ENCODE measurements at regions not wholly inside any gene's neighbourhood (a gene's known extent, or its start where the extent isn't known, plus 50 kb on each side); places are given as distances from the start of the nearest gene placed in this dataset.

DNA sequence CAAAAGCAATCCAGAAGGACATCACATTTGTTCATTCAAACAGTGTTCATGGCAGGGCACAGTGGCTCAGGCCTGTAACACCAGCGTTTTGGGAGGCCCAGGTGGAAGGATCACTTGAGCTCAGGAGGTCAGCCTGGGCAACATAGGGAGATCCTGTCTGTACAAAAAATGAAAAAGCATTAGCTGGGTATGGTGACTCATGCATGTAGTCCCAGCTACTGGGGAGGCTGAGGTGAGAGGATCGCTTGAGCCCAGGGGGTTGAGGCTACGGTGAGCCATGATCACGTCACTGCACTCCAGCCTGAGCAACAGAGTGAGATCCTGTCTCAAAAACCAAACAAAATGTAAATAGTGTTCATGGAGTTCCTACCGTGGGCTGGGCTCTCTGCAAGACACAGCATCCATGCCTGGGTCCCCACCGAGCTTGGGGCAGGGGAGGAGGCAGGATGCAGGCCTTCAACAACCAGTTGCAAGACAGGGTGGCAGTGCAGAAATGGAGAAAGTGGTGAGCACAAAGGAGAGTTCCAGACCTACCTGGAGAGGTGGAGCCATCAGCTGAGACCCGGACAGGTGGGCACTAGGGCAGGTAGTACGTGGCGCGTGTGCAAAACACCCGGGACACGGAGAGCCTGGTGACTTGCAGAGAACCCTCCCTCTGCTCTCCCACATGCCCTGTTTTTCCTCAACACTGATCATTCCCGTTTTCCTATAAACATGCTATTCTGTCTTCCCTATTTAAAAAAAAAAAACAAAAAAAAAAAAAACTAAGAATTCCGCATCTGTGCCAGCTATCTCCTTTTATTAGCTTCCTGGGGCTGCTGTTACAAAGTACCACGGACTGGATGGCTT, 138.9 kb downstream of the TOMM20 start:
- no peak for DNase-seq (ENCODE audit: low read depth, low spot score)

DNA sequence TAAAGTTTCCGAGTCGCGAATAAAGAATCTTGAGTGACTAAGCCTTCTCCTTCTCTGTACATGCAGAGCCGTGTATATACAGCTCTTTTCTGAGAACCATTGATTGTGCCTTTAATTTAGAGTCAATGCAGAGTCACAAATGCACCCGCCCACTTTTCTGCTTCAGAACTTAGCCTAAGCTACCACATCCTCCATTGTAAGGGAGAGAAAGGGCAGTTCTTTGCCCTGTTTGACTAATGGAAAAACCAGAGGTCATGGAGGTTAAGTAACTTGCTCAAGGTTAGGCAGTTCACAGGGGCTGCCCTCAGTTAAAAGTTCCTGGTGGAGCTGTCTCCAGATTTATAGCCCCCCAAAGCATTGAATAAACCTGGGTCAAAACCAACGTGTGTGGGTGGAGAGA, 139.6 kb downstream of the TOMM20 start:
- no peak for DNase-seq (ENCODE audit: low read depth, low spot score)

DNA sequence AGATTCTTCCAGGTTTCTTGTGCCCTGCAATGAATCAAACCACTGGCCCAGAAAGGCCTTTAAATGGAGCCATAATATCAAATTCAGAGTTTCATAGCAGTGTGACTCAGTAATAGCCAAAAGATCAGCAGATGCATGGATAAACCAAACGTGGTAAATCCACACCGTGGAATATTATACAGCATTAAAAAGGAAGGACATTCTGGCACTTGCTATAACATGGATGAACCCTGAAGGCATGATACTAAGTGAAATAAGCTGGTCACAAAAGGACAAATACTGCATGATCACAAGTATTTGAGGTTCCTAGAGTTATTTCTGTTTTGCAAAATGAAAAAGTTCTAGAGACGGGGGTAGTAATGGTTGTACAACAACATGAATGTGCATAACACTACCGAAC, 140.1 kb downstream of the TOMM20 start:
- no peak for DNase-seq (ENCODE audit: low read depth, low spot score)

DNA sequence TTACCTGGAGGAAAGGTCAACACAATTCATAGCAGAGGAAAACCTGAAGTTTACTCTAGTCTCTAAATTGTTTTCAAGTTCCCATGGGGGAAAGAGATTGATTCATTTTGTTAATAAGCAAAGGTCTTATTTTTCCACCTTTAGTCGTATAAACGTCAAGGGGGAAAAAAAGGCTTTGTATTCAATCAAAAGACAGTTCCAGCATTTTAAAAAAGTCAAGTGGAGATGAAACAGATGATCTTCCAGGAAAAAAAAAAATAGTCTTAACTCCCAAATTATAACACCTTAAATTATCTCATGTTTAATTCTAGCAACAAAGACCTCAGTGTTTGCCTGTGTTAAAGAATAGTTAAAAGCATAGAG, 140.5 kb downstream of the TOMM20 start:
- DNase-seq (ENCODE audit: low read depth, low spot score) = no peak

DNA sequence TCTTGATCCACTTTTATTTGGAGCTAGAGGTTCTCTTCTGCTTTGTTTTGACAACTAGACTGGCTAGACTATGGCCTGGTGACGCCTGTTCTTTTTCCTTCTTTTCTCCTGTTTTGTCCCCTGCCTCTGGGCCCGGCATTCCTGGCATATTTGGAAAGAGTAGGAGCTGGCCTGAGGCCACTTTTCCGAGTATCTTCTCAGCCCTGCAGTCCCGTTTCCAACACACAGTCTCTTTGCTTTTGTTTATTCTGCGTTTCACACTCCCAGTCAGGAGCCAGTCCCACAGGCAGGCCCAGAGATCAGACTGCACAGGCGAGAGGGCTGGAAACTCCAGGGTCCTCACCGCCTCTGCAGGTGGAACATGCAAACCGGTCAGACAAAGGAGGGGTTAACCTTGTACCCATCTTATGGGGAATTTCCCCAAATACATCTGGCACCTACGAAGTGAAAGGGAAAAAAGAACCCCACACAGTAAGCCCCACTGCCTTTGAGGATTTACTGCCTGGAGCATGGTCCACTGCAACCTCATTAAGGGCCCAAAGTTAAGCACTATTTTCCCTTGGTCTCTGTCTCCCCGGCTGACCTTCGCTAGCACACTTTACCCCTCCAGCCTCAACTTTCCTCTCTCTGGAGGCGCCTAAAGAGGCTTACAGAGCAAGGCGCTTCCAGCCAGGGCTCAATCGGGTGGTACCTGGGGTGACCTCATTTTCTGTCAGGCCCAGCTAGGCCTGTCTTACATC, 141.1 kb downstream of the TOMM20 start:
- DNase-seq (ENCODE audit: low read depth, low spot score) = peak; percentile 98

DNA sequence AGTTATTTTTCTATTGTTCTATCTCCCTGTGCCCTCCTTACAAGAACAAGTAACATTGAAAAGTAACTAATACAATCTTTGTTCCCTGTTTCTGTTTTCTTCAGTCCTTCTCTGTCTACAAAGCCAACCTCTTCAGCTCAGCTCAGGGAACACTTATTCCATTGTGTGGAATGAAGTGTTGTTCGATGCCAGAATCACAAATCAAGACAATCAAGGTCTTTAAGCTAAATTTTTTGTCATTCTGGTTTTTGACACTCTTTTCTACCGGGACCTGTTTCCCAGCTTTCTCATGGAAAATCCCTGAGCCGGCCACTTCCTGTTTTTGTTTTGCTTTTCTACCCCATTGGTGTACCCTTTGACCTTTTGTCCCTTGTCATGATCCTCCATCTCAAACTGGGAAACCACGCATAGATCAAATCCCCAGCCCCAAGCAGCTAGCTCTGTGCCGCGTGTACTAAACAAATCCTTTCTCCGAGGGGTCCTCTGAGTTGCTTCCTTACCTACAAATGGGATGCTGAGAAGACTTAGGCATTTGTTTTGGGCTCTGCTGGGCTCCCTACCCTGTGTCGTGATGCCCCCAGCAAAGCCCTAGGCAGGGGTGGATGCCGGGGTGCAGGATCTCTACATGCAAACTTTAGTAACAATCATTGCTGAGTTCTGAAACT, 141.8 kb downstream of the TOMM20 start:
- DNase-seq (ENCODE audit: low read depth, low spot score) = peak; percentile 89

DNA sequence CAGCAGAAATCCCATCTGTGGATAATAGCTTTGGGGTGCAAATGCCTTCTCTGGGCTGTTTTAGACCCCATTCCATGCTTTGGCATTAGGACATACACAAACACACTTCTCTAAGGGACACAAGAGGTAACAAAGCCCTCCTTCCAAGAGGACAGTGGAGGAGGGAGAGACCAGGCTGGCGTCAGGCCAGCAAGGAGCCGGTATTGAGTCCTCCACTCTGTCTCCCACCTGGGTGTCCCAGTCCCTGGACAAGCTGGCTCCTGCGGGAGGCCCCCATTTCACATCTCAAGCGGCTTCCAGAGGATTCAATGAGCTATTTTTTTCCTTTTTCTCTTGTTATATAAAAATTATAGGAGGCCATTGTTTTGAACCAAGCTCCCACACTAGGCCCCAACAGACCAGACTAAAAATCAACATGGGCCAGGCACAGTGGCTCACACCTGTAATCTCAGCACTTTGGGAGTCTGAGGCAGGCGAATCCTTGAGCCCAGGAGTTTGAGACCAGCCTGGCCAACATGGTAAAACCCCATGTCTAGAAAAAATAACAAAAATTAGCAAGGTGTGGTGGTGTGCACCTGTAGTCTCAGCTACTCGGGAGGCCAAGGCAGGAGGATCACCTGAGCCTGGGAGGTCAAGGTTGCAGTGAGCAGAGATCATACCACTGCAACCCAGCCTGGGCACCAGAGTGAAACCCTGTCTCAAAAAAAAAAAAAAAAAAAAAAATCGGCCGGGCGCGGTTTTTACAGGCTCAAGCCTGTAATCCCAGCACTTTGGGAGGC, 142.9 kb downstream of the TOMM20 start:
- no peak for DNase-seq (ENCODE audit: low read depth, low spot score)

DNA sequence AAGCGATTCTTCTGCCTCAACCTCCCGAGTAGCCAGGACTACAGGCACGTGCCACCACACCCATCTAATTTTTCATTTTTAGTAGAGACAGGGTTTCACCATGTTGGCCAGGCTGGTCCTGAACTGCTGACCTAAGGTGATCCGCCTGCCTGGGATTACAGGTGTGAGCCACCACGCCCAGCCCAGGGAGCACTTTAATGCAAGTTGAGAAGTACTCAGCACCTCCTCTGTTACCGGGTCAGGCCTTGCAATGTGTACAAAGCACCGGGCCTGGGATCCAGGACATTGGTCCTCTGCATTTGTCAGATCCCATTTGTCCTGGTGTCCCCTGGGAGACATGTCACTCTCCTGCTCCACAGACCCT, 143.6 kb downstream of the TOMM20 start:
- no peak for DNase-seq (ENCODE audit: low read depth, low spot score)

DNA sequence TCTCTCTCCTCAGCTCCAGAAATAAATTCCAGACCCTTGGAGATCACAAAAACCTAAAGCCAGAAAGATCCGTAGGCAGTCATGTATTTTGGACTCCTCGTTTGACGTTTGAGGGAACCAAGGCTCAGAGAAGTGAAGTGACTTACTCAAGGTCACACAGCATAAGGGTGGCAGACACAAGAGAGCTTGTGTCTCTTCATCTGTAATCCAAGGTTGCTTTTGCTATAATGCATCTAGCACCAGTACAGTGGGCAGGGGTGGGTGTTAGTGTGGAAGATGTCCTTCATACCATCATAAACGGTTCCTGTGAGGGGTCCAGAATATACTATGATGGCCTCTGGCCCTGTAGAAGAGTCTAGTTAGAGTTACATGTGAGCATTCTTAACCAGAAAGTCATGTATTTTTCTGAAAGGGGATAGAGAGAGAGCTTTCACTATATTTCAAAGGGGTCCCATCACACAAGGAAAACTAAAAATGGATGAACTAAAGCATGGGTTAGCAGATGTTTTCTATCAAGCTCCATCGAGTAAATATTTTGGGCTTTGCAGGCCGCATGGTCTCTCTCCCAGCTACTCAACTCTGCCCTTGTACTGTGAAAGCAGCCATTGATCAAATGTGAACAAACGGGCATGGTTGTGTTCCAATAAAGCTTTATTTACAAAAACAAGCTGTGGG, 144.9 kb downstream of the TOMM20 start:
- DNase-seq (ENCODE audit: low read depth, low spot score) = no peak

DNA sequence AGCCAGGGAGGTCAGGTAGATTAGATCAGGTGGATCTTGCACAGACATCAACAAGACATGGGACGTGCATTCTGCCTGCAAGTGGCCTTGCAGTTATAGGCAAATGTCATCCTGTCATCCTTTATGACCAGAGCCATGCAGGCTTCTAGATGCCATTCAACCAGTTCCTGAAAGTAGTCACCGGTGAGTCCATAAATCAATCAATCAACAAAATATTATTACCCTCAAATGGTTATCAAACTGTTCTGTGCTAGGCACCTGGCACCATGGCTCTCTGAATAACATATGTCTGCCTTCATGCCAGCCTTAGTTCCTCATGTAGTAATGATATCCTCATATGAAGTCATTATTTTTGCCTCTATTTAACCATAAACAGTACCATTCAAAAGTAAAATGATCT, 146.9 kb downstream of the TOMM20 start:
- DNase-seq (ENCODE audit: low read depth, low spot score) = no peak

DNA sequence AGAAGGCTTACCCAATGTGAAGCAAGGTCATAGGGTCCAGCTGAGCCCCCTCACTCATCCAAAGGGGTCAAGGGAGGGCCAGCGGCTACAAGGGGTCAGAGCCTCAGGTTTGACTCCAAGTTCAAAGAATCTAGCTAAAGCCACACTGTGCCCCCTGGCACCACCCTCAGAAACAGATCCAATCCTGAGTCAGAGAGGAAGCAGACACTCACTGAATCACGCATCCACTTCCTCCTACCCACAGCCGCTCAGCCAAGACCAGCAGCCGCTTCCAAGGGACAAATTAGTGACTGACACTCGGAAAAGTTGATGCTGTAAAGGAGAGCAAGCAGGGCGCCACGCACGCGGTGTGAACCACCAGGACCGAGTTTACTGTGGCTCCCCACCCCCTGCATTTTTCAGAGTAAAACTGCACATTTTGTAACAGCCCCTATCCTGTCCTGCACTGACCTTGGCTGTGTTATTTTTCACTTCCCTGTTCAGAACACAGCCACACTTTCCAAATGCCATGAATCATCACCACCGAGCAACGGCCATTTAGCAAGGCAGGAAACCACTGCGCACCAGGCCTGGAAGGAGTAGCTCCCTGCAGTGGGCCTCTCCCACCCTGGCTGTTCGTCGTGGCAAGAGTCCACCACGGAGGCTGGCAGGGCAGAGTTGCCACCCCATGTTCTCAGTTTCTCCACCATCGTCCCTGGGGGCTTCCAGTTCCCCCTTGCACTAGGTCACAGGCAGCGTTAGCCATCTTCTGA, 147.8 kb downstream of the TOMM20 start:
- no peak for DNase-seq (ENCODE audit: low read depth, low spot score)

DNA sequence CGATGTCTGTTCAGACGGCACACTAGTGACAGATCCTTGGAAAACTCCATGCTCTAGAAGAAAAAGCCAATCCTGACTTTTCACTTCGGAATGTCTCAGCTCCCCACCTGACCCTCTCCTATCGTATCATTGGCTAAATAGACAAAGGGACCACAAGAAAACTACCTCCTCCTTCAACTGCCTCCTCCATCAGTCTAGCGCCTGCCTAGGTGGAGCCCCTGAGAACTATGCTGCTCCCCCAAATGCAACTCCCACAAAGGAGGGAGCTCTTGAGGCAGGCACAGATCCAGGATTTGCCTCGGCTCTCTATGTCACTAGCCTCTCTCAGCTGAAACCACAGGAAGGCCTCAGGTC, 148.4 kb downstream of the TOMM20 start:
- no peak for DNase-seq (ENCODE audit: low read depth, low spot score)

DNA sequence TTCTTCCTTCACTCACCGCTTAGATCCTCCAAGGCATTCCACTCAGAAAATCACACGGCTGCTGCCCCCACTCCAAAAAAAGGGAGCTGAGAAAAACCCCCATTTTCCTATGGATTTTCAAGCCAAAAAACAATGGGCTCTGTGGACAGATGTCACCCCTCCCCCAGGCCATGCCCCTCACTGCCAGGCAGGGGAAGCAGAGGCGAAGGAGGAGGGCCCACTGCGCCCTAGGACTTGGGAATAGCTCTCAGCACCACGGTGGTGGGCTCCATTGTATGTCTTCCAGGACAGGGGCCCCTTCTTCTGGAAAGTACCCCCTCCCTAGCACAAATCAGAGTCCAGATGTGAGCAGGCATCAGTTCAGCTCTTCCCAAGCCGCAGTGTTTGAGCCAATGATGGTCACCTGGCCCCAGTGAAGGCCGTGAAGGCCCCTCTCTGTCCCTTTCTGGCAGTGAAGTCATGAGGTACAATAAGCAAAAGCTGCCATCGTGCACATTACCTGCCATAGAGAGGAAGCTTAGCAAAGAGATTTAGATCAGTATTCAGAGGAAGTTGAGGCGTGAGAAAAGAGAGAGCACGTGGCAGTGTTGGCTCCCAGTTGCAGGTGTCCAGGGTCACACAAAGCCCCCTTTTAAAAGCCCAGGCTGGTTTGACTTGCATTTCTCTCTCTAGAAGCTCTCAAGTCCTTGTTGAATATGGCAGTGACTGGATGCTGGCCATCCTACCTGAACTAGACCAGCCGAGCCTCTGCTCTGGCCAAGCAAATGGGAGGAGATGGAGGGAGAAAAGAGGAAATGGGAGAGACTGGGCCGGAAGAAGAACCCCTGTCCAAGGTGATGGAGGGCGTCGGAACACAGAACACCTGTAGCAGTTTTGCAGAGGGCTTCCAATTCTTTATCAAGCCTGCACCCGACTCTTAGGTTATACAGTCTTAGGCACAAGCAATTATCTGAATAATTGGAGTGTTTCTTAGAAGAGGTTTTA, 149.0 kb downstream of the TOMM20 start:
- DNase-seq (ENCODE audit: low read depth, low spot score) = no peak

DNA sequence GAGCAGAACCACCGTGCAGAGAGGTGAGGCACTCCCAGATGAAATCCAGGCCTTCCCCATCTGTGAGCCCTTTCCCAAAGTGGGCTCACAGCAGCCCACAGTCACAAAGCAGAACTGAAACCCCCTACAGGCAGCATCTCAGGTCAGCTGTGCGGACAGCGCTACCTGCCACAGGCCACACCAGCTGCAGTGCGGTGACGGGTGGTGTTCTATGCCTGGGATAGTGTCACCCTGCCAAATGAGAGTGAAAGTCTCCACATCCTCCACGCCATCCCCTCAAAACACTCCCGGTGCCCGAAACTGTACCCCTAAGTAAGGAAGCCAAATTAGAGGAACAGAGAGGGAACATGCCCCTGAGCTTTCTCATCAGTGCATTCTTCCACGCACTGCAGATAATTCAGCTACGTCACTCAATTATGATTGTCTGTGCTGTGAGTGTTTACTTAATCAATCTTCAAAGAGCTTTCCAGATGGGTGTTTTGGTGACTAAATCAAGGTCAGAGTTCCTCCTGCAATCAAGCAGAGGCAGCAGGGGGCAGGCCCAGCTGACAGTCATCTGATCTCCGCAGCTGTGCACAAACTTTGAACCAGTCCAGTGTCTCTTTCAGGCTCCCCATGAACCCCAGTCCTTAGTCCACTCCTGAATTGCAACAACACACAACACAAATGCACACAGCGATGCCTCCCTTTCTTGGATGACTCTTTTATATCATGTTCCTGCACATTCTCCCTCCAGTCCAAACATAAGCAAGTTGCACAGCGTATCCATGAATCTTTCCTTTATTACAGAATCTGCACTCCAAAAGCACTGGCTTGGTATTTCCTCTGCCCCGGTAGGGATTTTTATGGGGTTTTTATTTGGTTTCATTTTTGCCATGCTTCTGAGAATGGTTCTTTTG, 150.0 kb downstream of the TOMM20 start:
- DNase-seq (ENCODE audit: low read depth, low spot score) = no peak

DNA sequence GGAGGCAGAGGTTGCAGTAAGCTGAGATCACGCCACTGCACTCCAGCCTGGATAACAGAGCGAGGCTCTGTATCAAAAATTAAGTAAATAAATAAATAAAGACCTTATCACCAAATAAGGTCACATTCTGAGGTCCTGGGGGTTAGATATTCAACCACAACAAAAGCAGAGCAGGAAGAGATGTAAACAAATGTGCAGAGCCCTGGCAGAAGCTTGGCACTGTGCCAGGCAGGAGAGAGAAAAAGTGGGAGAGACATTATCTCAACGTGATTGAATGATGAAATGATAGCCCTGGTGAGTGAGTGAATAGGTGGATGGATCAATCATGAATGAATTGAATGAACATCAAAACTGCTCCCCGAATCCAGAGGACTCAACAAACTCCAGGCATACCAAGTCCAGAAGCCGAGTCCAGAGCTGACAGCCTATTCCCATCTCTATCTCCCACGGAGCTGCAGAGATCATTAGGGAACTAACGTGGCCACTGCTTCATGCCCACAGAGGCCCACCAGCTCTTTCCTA, 150.7 kb downstream of the TOMM20 start:
- no peak for DNase-seq (ENCODE audit: low read depth, low spot score)

DNA sequence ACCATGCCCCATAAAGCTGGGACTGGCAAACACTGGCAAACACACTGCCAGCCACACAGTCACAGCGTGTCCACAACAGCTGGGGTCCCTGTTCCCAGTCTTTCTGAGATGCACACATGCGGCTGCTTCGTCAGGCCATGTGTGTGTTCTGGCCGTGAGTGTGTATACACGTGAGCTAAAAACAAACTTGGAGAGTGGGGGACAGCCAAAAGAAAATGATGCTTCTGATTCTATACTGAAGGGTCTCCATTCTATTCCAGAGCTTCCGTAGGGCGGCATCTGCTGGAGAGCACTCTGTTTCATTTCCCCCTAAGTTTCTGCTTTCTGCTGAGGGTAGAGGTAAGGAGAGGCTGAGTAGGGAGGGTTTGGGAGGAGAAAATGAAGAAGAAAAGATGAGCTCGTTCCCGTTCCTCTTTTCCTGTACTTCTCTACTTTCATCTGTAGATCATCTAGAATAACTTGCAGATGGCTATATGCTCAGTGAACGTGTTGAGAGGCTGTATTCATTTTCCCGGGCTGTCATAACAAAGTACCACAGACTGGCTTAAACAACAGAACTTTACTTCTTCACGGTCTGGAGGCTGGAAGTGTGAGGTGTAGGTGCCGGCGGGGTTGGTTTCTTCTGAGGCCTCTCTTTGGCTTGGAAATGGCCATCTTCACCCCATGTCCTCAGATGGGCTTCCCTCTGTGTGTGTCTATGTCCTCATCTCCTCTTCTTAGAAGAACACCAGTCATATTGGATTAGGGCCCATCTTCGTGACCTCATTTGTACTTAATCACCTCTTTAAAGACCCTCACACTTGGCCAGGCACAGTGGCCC, 151.6 kb downstream of the TOMM20 start:
- DNase-seq (ENCODE audit: low read depth, low spot score) = no peak
